ENCODE measurements at regions not wholly inside any gene's neighbourhood (a gene's known extent, or its start where the extent isn't known, plus 50 kb on each side); places are given as distances from the start of the nearest gene placed in this dataset.

DNA sequence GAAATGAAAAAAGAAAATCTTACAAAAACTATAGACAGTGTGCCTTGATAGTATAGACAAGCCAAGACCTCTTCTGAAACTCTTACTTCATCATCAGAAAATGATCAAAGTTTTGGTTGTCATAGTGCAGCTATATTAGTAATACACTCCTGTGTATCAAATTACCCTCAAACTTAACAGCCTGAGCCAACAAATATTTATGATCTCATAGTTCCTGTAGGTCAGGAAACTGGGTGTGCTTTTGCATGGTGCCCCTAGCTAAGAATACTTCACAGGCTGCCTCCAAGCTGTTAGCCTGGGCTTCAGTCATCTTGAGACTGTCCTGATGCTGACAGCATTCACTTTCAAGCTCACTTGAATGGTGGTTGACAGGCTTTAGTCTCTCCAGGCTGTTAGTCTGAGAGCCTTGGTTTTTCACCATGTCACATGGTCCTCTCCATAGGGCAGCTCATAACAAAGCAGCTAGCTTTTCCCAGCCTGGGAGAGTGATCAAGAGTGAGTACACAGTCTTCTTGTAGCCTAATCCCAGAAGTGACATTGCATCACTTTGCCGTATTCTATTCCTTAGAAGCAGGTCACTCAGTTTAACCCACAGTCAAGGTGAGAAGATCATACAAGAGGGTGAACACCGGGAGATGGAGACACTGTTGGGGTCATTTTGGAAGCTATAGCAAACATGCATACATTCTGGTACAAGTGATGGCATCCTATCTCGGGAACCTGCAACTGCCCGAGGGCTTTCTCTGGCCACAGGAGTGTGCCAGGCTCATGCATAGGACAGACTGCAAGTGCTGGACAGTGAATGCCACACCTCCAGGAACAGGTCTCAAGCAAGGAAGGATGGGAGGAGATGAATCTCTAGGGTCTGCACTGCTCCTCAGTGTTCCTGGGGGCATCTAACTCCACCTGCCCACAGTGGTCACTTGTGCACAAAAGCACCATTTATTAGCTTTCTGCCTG is 173.4 kb upstream of the CADPS start:
- peak; percentile 59 for DNase-seq

- peak; percentile 64 for DNase-seq
These were observed 175.4 kb upstream of the CADPS start for GRCh38 chr3:63050548-63051177.

- peak; percentile 76 for DNase-seq
These were observed 176.7 kb upstream of the CADPS start for GRCh38 chr3:63051920-63052319.

- no peak for DNase-seq
These were observed 181.7 kb upstream of the CADPS start for GRCh38 chr3:63056932-63057331.

GRCh38 chr3:63060412-63060811 is 185.2 kb upstream of the CADPS start:
- no peak for DNase-seq

DNA sequence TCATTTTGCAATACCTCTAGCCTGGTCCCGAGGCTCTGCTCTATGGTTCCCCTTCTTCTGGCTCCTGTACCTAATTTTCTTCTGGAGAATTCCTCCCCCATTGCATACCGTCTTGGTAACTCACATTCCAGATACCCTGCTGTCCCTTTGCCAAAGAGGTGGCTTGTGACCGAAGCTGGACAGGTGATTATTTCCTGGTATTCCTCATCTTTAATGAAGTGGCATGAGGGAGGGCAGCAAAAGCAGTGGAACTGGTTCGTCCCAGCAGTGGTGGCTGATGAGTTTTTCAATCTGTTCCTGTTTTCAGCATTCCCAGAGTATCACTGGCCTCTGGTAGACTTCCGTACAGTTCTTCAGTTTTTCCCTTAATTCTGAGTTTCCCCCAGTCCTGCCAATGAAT is 186.2 kb upstream of the CADPS start:
- DNase-seq, result no peak

GRCh38 chr3:63064209-63064755 is 189.1 kb upstream of the CADPS start:
- DNase-seq, result no peak

GRCh38 chr3:63067999-63068645 is 192.9 kb upstream of the CADPS start:
- peak; percentile 23 for DNase-seq

DNA sequence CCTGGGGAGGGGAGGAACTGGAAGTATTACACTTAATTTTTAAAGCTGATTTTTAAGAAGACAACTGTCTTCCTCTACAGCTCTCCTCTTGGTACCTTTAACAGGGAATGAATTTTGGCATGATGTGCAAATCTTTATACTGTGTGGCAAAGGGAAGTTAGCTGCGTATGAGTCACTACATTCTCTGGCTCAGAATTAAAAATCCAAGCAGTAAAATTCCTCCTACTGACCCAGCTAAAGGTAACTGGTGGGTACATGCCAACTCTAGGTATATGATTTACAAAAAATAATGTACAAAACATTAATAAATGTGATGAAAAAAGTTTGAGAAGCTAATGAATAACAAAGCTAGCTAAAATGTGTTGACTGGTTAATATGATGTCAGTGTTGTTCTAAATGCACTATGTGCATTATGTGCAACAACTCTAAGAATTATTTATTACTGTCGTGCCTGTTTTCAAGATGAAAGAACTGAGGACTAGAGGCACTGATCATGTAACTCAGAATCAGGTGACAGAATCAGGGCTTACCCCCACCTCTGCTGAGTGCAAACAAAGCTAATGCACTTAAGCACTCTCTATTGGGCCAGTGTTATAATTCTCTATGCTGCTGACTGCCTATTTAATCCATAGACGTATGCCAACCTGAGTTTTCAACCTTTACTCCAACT is 194.7 kb upstream of the CADPS start:
- DNase-seq, result no peak

DNA sequence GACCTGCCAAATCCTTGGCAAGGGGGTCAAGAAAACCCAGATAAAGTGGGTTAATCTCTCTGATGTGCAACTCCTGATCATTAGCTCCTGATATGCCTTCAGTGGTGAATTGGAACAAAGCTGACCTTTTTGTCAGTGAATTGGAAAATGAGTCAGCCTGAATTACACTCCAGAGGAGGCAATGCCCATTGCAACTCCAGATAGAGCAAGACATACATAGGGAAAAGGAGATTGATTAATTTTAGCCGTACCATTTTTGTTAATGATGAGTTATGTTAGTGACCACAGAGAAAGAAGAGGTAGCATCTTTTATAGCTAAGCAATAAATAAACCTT is 195.2 kb upstream of the CADPS start:
- DNase-seq, result no peak

GRCh38 chr3:63076357-63076756 is 201.1 kb upstream of the CADPS start:
- DNase-seq, result no peak

- no peak for DNase-seq
These were observed 191.9 kb upstream of the SYNPR start for GRCh38 chr3:63086190-63086589.

- peak; percentile 9 for DNase-seq
These were observed 188.9 kb upstream of the SYNPR start for GRCh38 chr3:63089007-63089750.

- no peak for DNase-seq
These were observed 188.4 kb upstream of the SYNPR start for GRCh38 chr3:63089751-63090132.

DNA sequence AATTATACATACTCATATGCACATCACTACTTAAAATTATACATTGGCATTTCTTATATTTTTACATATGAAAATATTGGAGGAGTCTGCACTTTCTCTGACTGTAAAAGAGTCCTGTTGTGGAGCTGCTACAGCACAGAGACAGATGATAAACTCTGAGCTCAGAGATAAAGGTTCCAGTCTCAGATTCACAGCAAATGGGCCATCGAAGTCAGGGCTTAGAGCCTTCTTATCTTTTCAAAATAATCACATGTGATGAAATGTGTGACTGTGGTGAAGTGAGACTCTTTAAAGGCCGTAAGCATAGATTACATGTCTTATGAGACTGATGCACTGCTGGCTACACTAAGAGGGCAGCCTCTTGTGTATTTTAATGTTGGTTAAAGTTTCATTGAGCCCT is 187.5 kb upstream of the SYNPR start:
- DNase-seq, result no peak

DNA sequence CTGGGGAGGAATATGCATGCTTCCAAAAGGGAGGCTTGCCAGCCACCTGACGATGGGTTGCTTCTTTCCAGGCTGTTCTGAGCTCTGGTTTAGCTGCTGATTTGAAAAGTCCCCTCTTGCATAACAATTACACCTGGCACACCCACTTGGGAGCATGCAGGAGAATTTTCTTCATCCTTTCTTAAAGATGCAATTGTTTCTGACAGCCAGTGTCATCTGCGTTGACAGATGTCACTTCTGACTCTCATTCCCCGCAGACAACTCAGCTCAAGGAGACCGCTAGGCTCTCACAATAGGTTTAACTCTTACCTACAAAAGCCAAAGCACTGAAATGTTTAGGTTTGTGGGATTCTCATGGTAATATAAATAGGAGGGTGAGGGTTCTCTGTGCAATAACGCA is 185.6 kb upstream of the SYNPR start:
- DNase-seq, result no peak

GRCh38 chr3:63094642-63095408 is 183.3 kb upstream of the SYNPR start:
- DNase-seq, result no peak

DNA sequence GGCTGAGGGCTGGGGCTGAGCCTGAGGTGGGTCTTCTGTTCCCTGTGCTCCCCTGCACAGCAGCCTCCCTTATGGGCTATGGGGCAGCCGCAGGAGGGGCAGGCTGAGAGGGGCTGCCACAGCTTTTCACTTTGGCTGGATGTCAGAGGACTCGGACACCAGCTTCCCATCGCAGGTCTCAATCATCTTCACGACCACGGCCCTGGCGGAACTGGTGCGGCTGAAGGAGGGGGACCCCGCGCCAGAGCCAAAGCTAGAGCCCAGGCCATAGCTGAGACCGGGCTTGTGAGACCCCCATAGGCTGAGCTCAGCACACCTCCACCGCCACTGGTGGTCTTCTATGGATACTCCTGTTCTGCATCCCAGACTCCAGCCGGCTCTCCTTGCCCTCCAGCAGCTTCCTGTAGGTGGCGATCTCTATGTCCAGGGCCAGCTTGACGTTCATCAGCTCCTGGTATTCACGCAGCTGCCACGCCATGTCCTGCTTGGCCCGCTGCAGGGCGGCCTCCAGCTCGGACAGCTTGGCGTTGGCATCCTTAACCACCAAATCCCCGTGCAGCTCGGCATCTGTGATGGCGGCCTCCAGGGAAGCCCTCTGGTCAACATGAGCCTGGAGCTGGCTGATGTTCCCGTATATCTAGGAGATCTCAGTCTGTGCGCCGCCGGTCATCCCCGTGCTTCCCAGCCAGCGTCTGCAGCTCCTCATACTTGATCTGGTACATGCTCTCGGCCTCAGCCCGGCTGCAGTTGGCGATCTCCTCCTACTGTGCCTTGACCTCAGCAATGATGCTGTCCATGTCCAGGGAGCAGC is 181.7 kb upstream of the SYNPR start:
- no peak for DNase-seq

GRCh38 chr3:63097396-63097795 is 180.7 kb upstream of the SYNPR start:
- DNase-seq, result no peak

GRCh38 chr3:63116922-63117321 is 161.2 kb upstream of the SYNPR start:
- no peak for DNase-seq

DNA sequence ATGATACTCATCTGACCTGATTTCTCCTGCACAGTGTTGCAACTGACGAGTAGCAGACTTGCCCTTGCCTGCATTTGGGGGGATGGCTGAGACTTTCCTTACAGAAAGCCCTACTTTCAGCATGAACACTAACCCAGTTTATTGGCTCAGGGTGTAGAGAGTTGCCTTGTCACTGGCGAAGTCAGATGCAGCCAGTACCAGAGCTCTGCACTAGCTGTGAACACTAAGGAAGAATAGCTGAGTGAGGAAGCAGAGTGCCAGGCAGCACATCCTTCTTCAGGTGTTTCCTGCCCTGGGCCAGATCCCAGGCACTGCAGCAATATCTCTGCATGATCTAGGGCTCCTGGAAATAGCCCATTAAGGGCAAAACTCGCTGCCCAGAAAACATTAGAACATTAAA is 154.0 kb upstream of the SYNPR start:
- DNase-seq, result no peak

Measured in HCEC 1CT (cell line).